T-cell (primary cell): ENCODE measurements at regions not wholly inside any gene's neighbourhood (a gene's known extent, or its start where the extent isn't known, plus 50 kb on each side); places are given as distances from the start of the nearest gene placed in this dataset.
"Not testable (repeated sequence)": the region's sequence is repeated elsewhere in the genome, so short reads cannot be mapped to it uniquely, and the experiment has no call there.

Experiments
- ATAC-seq, 4 experiments: fragments of 200-7000 bp in 3 of 4; fragments of 150-1000 bp in 1 of 4; cut with Tn5 transposase; replicated peaks in 1 of 4; 1 replicate in 3 of 4; 2 replicates in 1 of 4; pipeline ENCODE4 v1.10.0; 2021; ENCODE audit warnings: moderate library complexity in 3 of 4, mild to moderate bottlenecking in 2 of 4, moderate number of reproducible peaks in 1 of 4
- CTCF ChIA-PET, 2 donors: fragments of 300-600 bp; sonication (Branson Sonifier 250); formaldehyde crosslinking; loops; one replicate each; lab custom pipeline; 2022; ENCODE audit warnings: antibody characterized with exemption in 2 of 2; lab: Charles Lee
- POLR2A ChIA-PET, 2 donors: fragments of 300-600 bp; sonication (Branson Sonifier 250); formaldehyde crosslinking; loops; one replicate each; lab custom pipeline; 2022; ENCODE audit warnings: antibody characterized with exemption in 2 of 2; lab: Charles Lee
- DNase-seq, 35 experiments: peaks; one replicate each; pipeline versions ENCODE4 v3.0.0 to v3.0.0-alpha.2; 2013 to 2023
- H3K27ac ChIP-seq: one replicate; pipeline ENCODE4 v1.5.1; 2013; ENCODE audit warnings: low read length
- H3K27me3 ChIP-seq, 2 experiments: replicated peaks in 1 of 2; 1 replicate in 1 of 2; 2 replicates in 1 of 2; pipeline versions ENCODE4 v1.6.1 to v1.7.0; 2013; ENCODE audit warnings: low read length in 1 of 2, mixed read lengths in 1 of 2; ENCODE audit not compliant: control insufficient read depth in 2 of 2, insufficient read depth in 2 of 2; ENCODE audit errors: extremely low read depth in 1 of 2
- H3K36me3 ChIP-seq, 2 donors: 1 replicate in 1 of 2; 2 replicates in 1 of 2; pipeline versions ENCODE4 v1.6.1 to v1.7.0; 2013; ENCODE audit warnings: low read length in 1 of 2; ENCODE audit not compliant: control insufficient read depth in 2 of 2, insufficient read depth in 1 of 2; ENCODE audit errors: extremely low read depth in 1 of 2
- H3K4me1 ChIP-seq, 2 experiments: 1 replicate in 1 of 2; 2 replicates in 1 of 2; pipeline versions ENCODE4 v1.6.1 to v1.7.0; 2013; ENCODE audit warnings: low read length in 2 of 2, mixed read lengths in 1 of 2; ENCODE audit not compliant: insufficient read depth in 2 of 2, control insufficient read depth in 1 of 2; ENCODE audit errors: extremely low read depth in 1 of 2
- H3K4me3 ChIP-seq, 2 donors: 1 replicate in 1 of 2; 2 replicates in 1 of 2; pipeline versions ENCODE4 v1.5.1 to v1.7.0; 2013; ENCODE audit warnings: mild to moderate bottlenecking in 2 of 2, low read length in 1 of 2, moderate library complexity in 1 of 2; ENCODE audit not compliant: control insufficient read depth in 1 of 2; ENCODE audit errors: extremely low read depth in 1 of 2
- H3K9me3 ChIP-seq: 2 replicates; pipeline ENCODE4 v1.7.0; 2013
- H3K27ac Mint-ChIP-seq, 2 donors: one replicate each; pipeline ENCODE4 v1.8.0; 2020 to 2021; ENCODE audit warnings: mild to moderate bottlenecking in 2 of 2, mixed read lengths in 2 of 2
- H3K27me3 Mint-ChIP-seq, 2 donors: one replicate each; pipeline ENCODE4 v1.8.0; 2021 to 2022; ENCODE audit warnings: mixed read lengths in 2 of 2
- H3K36me3 Mint-ChIP-seq: one replicate; pipeline ENCODE4 v1.8.0; 2021; ENCODE audit warnings: mixed read lengths
- H3K4me1 Mint-ChIP-seq, 3 donors: one replicate each; pipeline ENCODE4 v1.8.0; 2020 to 2022; ENCODE audit warnings: mixed read lengths in 3 of 3, mild to moderate bottlenecking in 1 of 3
- H3K4me3 Mint-ChIP-seq, 3 donors: one replicate each; pipeline ENCODE4 v1.8.0; 2020 to 2022; ENCODE audit warnings: mild to moderate bottlenecking in 3 of 3, mixed read lengths in 3 of 3, moderate library complexity in 3 of 3
- H3K9me3 Mint-ChIP-seq, 3 donors: one replicate each; pipeline ENCODE4 v1.8.0; 2020 to 2022; ENCODE audit warnings: mixed read lengths in 3 of 3
- WGBS: methylation state at CpG from one replicate; pipeline ENCODE4 v1.1.5; 2013; ENCODE audit warnings: missing lambda C conversion rate; ENCODE audit not compliant: insufficient coverage; 5-methylcytosine and 5-hydroxymethylcytosine counted together

- H3K36me3 Mint-ChIP-seq = no peaks in the 10 kb centered on the region
- H3K9me3 ChIP-seq = no peaks in the 10 kb centered on the region
- ChIA-PET POLR2A (no interaction called here), CTCF (no interaction called here)
- H3K36me3 ChIP-seq = no peaks in the 10 kb centered on the region
- H3K4me3 Mint-ChIP-seq = no peak overlapping the region
- peaks cover 0 to 24% of the 10 kb centered on the region in 2 experiments for H3K27me3 ChIP-seq
- no peak for ATAC-seq
- peaks cover 0 to 2% (median 0%) of the 10 kb centered on the region in 3 donors for H3K4me1 Mint-ChIP-seq
- H3K27ac Mint-ChIP-seq = no peak overlapping the region
- H3K27ac ChIP-seq = no peak overlapping the region
- no peak overlapping the region for H3K4me3 ChIP-seq
- no peak for DNase-seq
- H3K27me3 Mint-ChIP-seq = peaks cover 33 to 54% of the 10 kb centered on the region in 2 donors
- H3K4me1 ChIP-seq = peaks cover 0 to 4% of the 10 kb centered on the region in 2 experiments
- H3K9me3 Mint-ChIP-seq = no peaks in the 10 kb centered on the region
- WGBS = 83% methylated on average over 3 of the region's 6 CpGs
Measured at GRCh38 chr10:117492504-117492903, 50.0 kb upstream of the EMX2 start.

DNA sequence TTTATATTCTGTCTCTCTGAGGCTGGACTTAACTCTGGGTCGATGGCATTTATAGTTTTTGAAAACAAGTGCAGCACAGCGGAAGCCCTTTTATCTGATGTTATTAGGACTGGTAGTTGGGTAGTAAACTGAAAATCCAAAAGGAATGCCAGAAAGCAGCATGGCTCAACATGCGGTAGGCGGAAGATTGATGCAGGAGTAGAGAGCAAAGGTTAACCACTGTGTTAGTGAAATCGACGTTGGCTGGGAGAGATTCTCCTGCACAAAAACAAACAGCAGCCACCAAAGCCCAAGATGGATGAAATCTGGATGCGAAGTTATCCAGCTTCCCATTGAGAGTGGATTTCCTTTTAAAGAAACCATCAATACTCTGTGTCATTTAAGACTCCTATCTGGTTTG, 54.5 kb upstream of the EMX2 start:
- H3K27me3 Mint-ChIP-seq = peaks cover 14 to 24% of the 10 kb centered on the region in 2 donors
- no peaks in the 10 kb centered on the region for H3K4me1 ChIP-seq
- H3K4me3 Mint-ChIP-seq = no peak overlapping the region
- DNase-seq (no peak), ATAC-seq (no peak)
- no peaks in the 10 kb centered on the region for H3K4me1 Mint-ChIP-seq
- ChIA-PET CTCF (no interaction called here), POLR2A (no interaction called here)
- no peaks in the 10 kb centered on the region for H3K36me3 ChIP-seq
- H3K27me3 ChIP-seq = peaks cover 0 to 19% of the 10 kb centered on the region in 2 experiments
- H3K36me3 Mint-ChIP-seq = no peaks in the 10 kb centered on the region
- no peaks in the 10 kb centered on the region for H3K9me3 ChIP-seq
- no peak overlapping the region for H3K4me3 ChIP-seq
- H3K27ac ChIP-seq = no peak overlapping the region
- WGBS = 82% methylated on average over 4 of the region's 7 CpGs
- no peaks in the 10 kb centered on the region for H3K9me3 Mint-ChIP-seq
- no peak overlapping the region for H3K27ac Mint-ChIP-seq

DNA sequence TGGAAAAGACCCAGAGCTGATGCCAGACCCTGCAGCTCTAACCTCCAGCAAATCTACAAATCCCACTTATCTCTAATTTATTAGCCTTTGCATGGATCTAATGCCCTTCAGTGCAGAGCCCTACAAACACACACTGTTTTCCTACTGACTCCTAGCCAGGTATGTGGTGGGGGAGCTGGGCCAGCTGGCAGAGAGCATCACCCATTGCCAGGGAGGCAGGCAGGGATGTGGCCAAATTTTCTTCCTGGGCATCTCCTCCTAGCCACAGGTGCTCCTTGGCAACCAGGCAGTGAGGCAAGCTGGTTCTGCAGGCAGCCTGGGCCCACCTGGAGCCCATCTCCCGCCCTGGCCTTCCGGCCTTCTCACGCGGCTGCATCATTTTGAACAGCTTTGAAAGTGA, 55.9 kb upstream of the EMX2 start:
- DNase-seq (no peak), ATAC-seq (no peak)
- Histone ChIP-seq H3K4me1 (no peaks in the 10 kb centered on the region), H3K4me3 (no peak overlapping the region), H3K36me3 (no peaks in the 10 kb centered on the region), H3K9me3 (no peaks in the 10 kb centered on the region), H3K27me3 (peaks cover 0 to 19% of the 10 kb centered on the region in 2 experiments), H3K27ac (no peak overlapping the region)
- H3K4me1 Mint-ChIP-seq = no peaks in the 10 kb centered on the region
- no CpG with 5 or more reads among the region's 4 CpGs for WGBS
- CTCF ChIA-PET = no interaction called here
- POLR2A ChIA-PET = no interaction called here
- no peak overlapping the region for H3K4me3 Mint-ChIP-seq
- peaks cover 17 to 20% of the 10 kb centered on the region in 2 donors for H3K27me3 Mint-ChIP-seq
- H3K27ac Mint-ChIP-seq = no peak overlapping the region
- no peaks in the 10 kb centered on the region for H3K36me3 Mint-ChIP-seq
- no peaks in the 10 kb centered on the region for H3K9me3 Mint-ChIP-seq

DNA sequence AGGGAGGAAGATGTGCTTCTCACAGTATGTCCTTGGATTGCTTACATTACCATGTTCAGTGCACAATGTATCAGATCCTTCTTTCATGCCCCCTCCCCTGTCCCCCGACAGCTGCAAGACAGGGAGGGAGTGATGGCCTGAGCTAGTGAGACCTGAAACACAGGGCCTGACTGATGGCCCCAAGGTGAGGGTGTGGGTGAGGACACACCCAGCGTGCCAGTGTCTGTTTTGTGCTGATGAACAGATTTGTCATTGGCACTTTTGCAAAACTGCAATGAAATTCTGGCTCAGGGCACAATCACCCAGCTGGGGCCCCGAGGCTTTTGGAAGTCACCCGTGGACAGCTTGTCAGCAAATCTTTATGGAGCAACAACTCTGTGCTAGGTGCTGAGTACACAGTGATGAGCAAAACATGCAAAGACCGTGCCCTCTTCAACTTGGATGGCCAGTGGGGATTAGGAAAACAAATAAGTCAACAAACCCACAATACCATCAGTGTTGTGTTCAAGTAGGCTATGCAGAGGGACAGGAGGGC, 59.4 kb upstream of the EMX2 start:
- H3K4me1 Mint-ChIP-seq = no peaks in the 10 kb centered on the region
- no peaks in the 10 kb centered on the region for H3K9me3 Mint-ChIP-seq
- no peak overlapping the region for H3K27ac Mint-ChIP-seq
- Histone ChIP-seq H3K36me3 (no peaks in the 10 kb centered on the region), H3K27me3 (peaks cover 0 to 30% of the 10 kb centered on the region in 2 experiments), H3K27ac (no peak overlapping the region), H3K4me1 (no peaks in the 10 kb centered on the region), H3K9me3 (no peaks in the 10 kb centered on the region), H3K4me3 (no peak overlapping the region)
- ATAC-seq = no peak
- H3K4me3 Mint-ChIP-seq = no peak overlapping the region
- DNase-seq = no peak
- peaks cover 6 to 22% of the 10 kb centered on the region in 2 donors for H3K27me3 Mint-ChIP-seq
- H3K36me3 Mint-ChIP-seq = no peaks in the 10 kb centered on the region
- ChIA-PET CTCF (interaction anchor here in 1 of 2 donors (1.9 kb wide), 1 partner anchor 14 kb away, joined by 9 read pairs; no protein-coding TSS in a partner anchor), POLR2A (no interaction called here)
- WGBS = 82% methylated on average over 3 of the region's 5 CpGs

- WGBS = 67% methylated on average over 1 of the region's 6 CpGs
- H3K9me3 Mint-ChIP-seq, CTCF ChIA-PET: not testable (repeated sequence)
Measured at GRCh38 chr10:117481011-117481410, 61.5 kb upstream of the EMX2 start.

DNA sequence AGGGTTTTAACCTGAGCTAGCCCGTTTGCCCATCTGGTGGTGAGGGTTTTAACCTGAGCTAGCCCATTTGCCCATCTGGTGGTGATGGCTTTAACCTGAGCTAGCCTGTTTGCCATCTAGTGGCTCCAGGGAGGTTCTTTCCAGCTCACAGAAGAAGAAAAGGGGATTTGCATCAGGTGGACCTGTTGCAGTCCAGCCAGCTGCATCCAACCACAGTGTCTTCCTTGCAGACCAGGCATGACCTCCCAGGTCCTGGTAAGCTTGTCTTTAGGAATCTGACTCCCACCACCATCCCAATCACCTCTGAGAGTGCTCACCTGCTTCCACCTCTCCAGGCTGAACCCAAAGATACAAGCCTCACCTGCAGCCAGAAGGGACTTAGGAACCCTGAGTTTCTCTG, 62.4 kb upstream of the EMX2 start:
- Mint-ChIP-seq H3K4me3 (no peak overlapping the region), H3K27ac (no peak overlapping the region), H3K9me3 (no peaks in the 10 kb centered on the region), H3K27me3 (peaks cover 17 to 32% of the 10 kb centered on the region in 2 donors), H3K36me3 (no peaks in the 10 kb centered on the region), H3K4me1 (no peaks in the 10 kb centered on the region)
- POLR2A ChIA-PET = no interaction called here
- H3K27me3 ChIP-seq = peaks cover 0 to 27% of the 10 kb centered on the region in 2 experiments
- no peaks in the 10 kb centered on the region for H3K4me1 ChIP-seq
- H3K27ac ChIP-seq = no peak overlapping the region
- no peak overlapping the region for H3K4me3 ChIP-seq
- CTCF ChIA-PET = no interaction called here
- DNase-seq (no peak), ATAC-seq (no peak)
- no peaks in the 10 kb centered on the region for H3K36me3 ChIP-seq
- no peaks in the 10 kb centered on the region for H3K9me3 ChIP-seq
- no CpG with 5 or more reads among the region's 1 CpG for whole genome bisulfite sequencing

More at GRCh38 chr10:117481011-117481410, 61.5 kb upstream of the EMX2 start:
- peaks cover 17 to 32% of the 10 kb centered on the region in 2 donors for H3K27me3 Mint-ChIP-seq
- peaks cover 0 to 32% of the 10 kb centered on the region in 2 experiments for H3K27me3 ChIP-seq
- H3K4me1 ChIP-seq, H3K4me3 ChIP-seq, H3K9me3 ChIP-seq, H3K36me3 ChIP-seq, ATAC-seq, DNase-seq, H3K36me3 Mint-ChIP-seq, H3K27ac ChIP-seq, H3K4me1 Mint-ChIP-seq, H3K27ac Mint-ChIP-seq, H3K4me3 Mint-ChIP-seq, POLR2A ChIA-PET: not testable (repeated sequence)
